IMR-90 (cell line): ENCODE measurements at regions not wholly inside any gene's neighbourhood (a gene's known extent, or its start where the extent isn't known, plus 50 kb on each side); places are given as distances from the start of the nearest gene placed in this dataset.
A peak's percentile ranks its signal among the peaks of the same experiment; 100 is the strongest.

Experiments used
- ATAC-seq: fragments of 200-7000 bp; cut with Tn5 transposase; 2 replicates; pipeline ENCODE4 v1.9.1; 2020; ENCODE audit warnings: low read depth, mild to moderate bottlenecking, moderate library complexity
- BruUV-seq: library from RNA; stranded (reverse); fragments of 400-500 nt; replicated peaks from 2 replicates; lab custom pipeline; 2021; lab: Mats Ljungman, UMichigan
- CTCF ChIA-PET: fragments of 300-600 bp; formaldehyde crosslinking; extraction: SDS; loops from one replicate; lab custom pipeline; 2021; ENCODE audit warnings: antibody characterized with exemption; lab: Yijun Ruan, JAX
- POLR2A ChIA-PET: fragments of 300-600 bp; sonication (Branson Sonifier 250); formaldehyde crosslinking; loops from one replicate; lab custom pipeline; 2022; ENCODE audit warnings: antibody characterized with exemption; ENCODE audit not compliant: unreplicated experiment; lab: Charles Lee
- DNase-seq: peaks from one replicate; pipeline ENCODE4 v3.0.0; 2013
- H2AFZ ChIP-seq: replicated peaks from 2 replicates; pipeline ENCODE3; 2013; ENCODE audit warnings: low read length, mild to moderate bottlenecking; ENCODE audit not compliant: poor library complexity
- H2AK5ac ChIP-seq: 2 replicates; pipeline ENCODE4 v1.6.1; 2013; ENCODE audit warnings: low read depth, low read length, inconsistent platforms
- H2AK9ac ChIP-seq: replicated peaks from 2 replicates; pipeline ENCODE3; 2013; ENCODE audit warnings: mild to moderate bottlenecking, low read depth, low read length, moderate library complexity; ENCODE audit not compliant: poor library complexity
- H2BK120ac ChIP-seq: 2 replicates; pipeline ENCODE4 v1.6.1; 2013; ENCODE audit warnings: low read depth, low read length, inconsistent platforms
- H2BK15ac ChIP-seq: 3 replicates; pipeline ENCODE4 v1.6.1; 2013; ENCODE audit warnings: low read depth, low read length, inconsistent platforms
- H2BK20ac ChIP-seq: 2 replicates; pipeline ENCODE4 v1.6.1; 2013; ENCODE audit warnings: low read depth, mild to moderate bottlenecking, inconsistent platforms, low read length, moderate library complexity
- H2BK5ac ChIP-seq: 2 replicates; pipeline ENCODE4 v1.6.1; 2013; ENCODE audit warnings: mild to moderate bottlenecking, low read depth, low read length, inconsistent platforms; ENCODE audit not compliant: poor library complexity, severe bottlenecking
- H3K14ac ChIP-seq: replicated peaks from 2 replicates; pipeline ENCODE4 v1.6.1; 2013; ENCODE audit warnings: low read depth, low read length, inconsistent platforms
- H3K18ac ChIP-seq: 2 replicates; pipeline ENCODE4 v1.6.1; 2013; ENCODE audit warnings: low read depth, low read length, control low read depth
- H3K23ac ChIP-seq: 2 replicates; pipeline ENCODE4 v1.6.1; 2013; ENCODE audit warnings: low read depth, low read length, inconsistent platforms
- H3K27ac ChIP-seq: 2 replicates; pipeline ENCODE4 v1.5.1; 2013; ENCODE audit warnings: mild to moderate bottlenecking, control low read depth, low read length; ENCODE audit not compliant: insufficient read depth
- H3K27me3 ChIP-seq: 2 replicates; pipeline ENCODE4 v1.6.1; 2013; ENCODE audit warnings: low read length; ENCODE audit not compliant: control insufficient read depth, insufficient read depth
- H3K36me3 ChIP-seq: 2 replicates; pipeline ENCODE4 v1.6.1; 2013; ENCODE audit warnings: low read length, mixed read lengths; ENCODE audit not compliant: control insufficient read depth, insufficient read depth
- H3K4ac ChIP-seq: 2 replicates; pipeline ENCODE4 v1.6.1; 2013; ENCODE audit warnings: low read depth, low read length, inconsistent platforms
- H3K4me1 ChIP-seq: 2 replicates; pipeline ENCODE4 v1.6.1; 2013; ENCODE audit warnings: low read length, mixed read lengths; ENCODE audit not compliant: control insufficient read depth, insufficient read depth
- H3K4me2 ChIP-seq: 2 replicates; pipeline ENCODE4 v1.6.1; 2013; ENCODE audit warnings: low read depth, mild to moderate bottlenecking, control low read depth, low read length, moderate library complexity
- H3K4me3 ChIP-seq: 2 replicates; pipeline ENCODE4 v1.5.1; 2013; ENCODE audit warnings: low read depth, mild to moderate bottlenecking, control low read depth, low read length, moderate library complexity; ENCODE audit not compliant: insufficient read depth
- H3K56ac ChIP-seq: 2 replicates; pipeline ENCODE4 v1.6.1; 2013; ENCODE audit warnings: low read length, inconsistent platforms; ENCODE audit not compliant: insufficient read depth; ENCODE audit errors: extremely low read depth
- H3K79me1 ChIP-seq, 2 experiments: 2 replicates each; pipeline ENCODE4 v1.6.1; 2013; ENCODE audit warnings: low read length in 2 of 2, inconsistent platforms in 1 of 2, low read depth in 1 of 2
- H3K9ac ChIP-seq: 2 replicates; pipeline ENCODE4 v1.6.1; 2013; ENCODE audit warnings: low read depth, low read length, control low read depth
- H3K9me1 ChIP-seq: 2 replicates; pipeline ENCODE4 v1.6.1; 2013; ENCODE audit warnings: low read length, inconsistent platforms; ENCODE audit not compliant: insufficient read depth
- H3K9me3 ChIP-seq: 2 replicates; pipeline ENCODE4 v1.6.1; 2013; ENCODE audit warnings: low read length; ENCODE audit not compliant: control insufficient read depth, insufficient read depth
- H4K20me1 ChIP-seq: 2 replicates; pipeline ENCODE4 v1.6.1; 2013; ENCODE audit warnings: low read length, inconsistent platforms; ENCODE audit not compliant: insufficient read depth
- H4K5ac ChIP-seq: 2 replicates; pipeline ENCODE4 v1.6.1; 2013; ENCODE audit warnings: mild to moderate bottlenecking, low read depth, low read length, control low read depth
- H4K8ac ChIP-seq, 2 experiments: 2 replicates each; pipeline ENCODE4 v1.6.1; 2013; ENCODE audit warnings: low read depth in 2 of 2, low read length in 2 of 2, control low read depth in 1 of 2, inconsistent platforms in 1 of 2
- H4K91ac ChIP-seq: 2 replicates; pipeline ENCODE4 v1.6.1; 2013; ENCODE audit warnings: low read depth, low read length, inconsistent platforms; ENCODE audit not compliant: insufficient read depth
- CEBPB ChIP-seq: IDR thresholded peaks from 2 replicates; pipeline ENCODE4 v1.6.1; 2012; ENCODE audit warnings: low read depth, low read length, improper control_type of control experiment
- FOS ChIP-seq: fragments of 150-350 bp; IDR thresholded peaks from 2 replicates; pipeline ENCODE4 v1.6.1; 2016; ENCODE audit warnings: low read depth, low read length
- MAFK ChIP-seq: IDR thresholded peaks from 2 replicates; pipeline ENCODE4 v1.6.1; 2012; ENCODE audit warnings: low read depth, low read length, improper control_type of control experiment
- POLR2A ChIP-seq: IDR thresholded peaks from 2 replicates; pipeline ENCODE4 v1.6.1; 2012; ENCODE audit warnings: mild to moderate bottlenecking, low read depth, low read length
- RAD21 ChIP-seq: IDR thresholded peaks from 2 replicates; pipeline ENCODE4 v1.6.1; 2012; ENCODE audit warnings: low read length, improper control_type of control experiment
- RCOR1 ChIP-seq: IDR thresholded peaks from 2 replicates; pipeline ENCODE4 v1.6.1; 2012; ENCODE audit warnings: mild to moderate bottlenecking, low read length, improper control_type of control experiment; ENCODE audit not compliant: insufficient replicate concordance
- RFX5 ChIP-seq: IDR thresholded peaks from 2 replicates; pipeline ENCODE4 v1.8.0; 2012; ENCODE audit warnings: low read depth, mild to moderate bottlenecking, low read length, moderate library complexity
- SMC3 ChIP-seq: fragments of 150-350 bp; IDR thresholded peaks from 2 replicates; pipeline ENCODE4 v1.6.1; 2016; ENCODE audit warnings: low read depth, mild to moderate bottlenecking, antibody characterized with exemption, low read length, moderate library complexity
- WGBS, 2 experiments: methylation state at CpG; one replicate each; pipeline versions ENCODE4 v1.1.5 to v1.1.7; 2013; ENCODE audit warnings: missing lambda C conversion rate in 2 of 2; ENCODE audit not compliant: insufficient read length in 1 of 2; ENCODE audit errors: extremely low coverage in 2 of 2; 5-methylcytosine and 5-hydroxymethylcytosine counted together
- dilution Hi-C: fragments of 300-500 bp; cut with HindIII; formaldehyde crosslinking; loops from one replicate; pipeline ENCODE4 v1.14.3; 2018; ENCODE audit warnings: low sequenced_read_pairs; ENCODE audit not compliant: unreplicated experiment
- in situ Hi-C: fragments of 300-500 bp; cut with MboI; formaldehyde crosslinking; loops from 3 replicates; pipeline ENCODE4 v1.14.3; 2019; ENCODE audit warnings: low sequenced_read_pairs, inconsistent platforms, mixed read lengths
- intact Hi-C: fragments of 100-400 bp; cut with micrococcal nuclease; formaldehyde crosslinking; loops from 2 replicates; pipeline ENCODE4 v1.10.0; 2022
- TF ChIP-seq, protein P1 (sequence below): conservative IDR thresholded peaks from 2 replicates; pipeline ENCODE4 v1.5.1; 2012; ENCODE audit warnings: mild to moderate bottlenecking, low read depth, low read length, improper control_type of control experiment

- Histone ChIP-seq H3K4me2 (peak overlapping the region; percentile 24; the same call in 1 of the 2 replicates), H3K4ac (peak overlapping the region; percentile 87), H2AFZ (peak overlapping the region; percentile 85), H3K79me1 (no peaks in the 10 kb centered on the region), H3K9ac (no peak overlapping the region), H4K5ac (peak overlapping the region; percentile 76), H4K8ac (peak overlapping the region; percentile 84 to 90), H3K23ac (peak overlapping the region; percentile 51; the same call in 1 of the 2 replicates), H2AK5ac (peak overlapping the region; percentile 73), H2BK5ac (peak overlapping the region; percentile 65), H4K91ac (peak overlapping the region; percentile 81), H3K56ac (peak overlapping the region; percentile 47; the same call in 1 of the 2 replicates), H2BK20ac (peak overlapping the region; percentile 85), H3K4me1 (peaks cover 16% of the 10 kb centered on the region), H3K4me3 (no peak overlapping the region), H2BK15ac (peak overlapping the region; percentile 73; the same call in 2 of the 3 replicates), H4K20me1 (no peaks in the 10 kb centered on the region), H2AK9ac (no peak overlapping the region), H3K27ac (peak overlapping the region; percentile 53), H3K27me3 (no peaks in the 10 kb centered on the region), H2BK120ac (peak overlapping the region; percentile 92), H3K14ac (peak overlapping the region; percentile 60), H3K36me3 (no peaks in the 10 kb centered on the region), H3K9me1 (peaks cover 10% of the 10 kb centered on the region), H3K9me3 (no peaks in the 10 kb centered on the region; the same call in 1 of the 2 replicates), H3K18ac (peak overlapping the region; percentile 89)
- CTCF ChIA-PET, result no interaction called here
- POLR2A ChIA-PET, result no interaction called here
- ATAC-seq (peak; percentile 86), DNase-seq (peak; percentile 79)
- TF ChIP-seq CEBPB, result peak; percentile 67
- TF ChIP-seq RFX5, result no peak
- TF ChIP-seq SMC3, result peak; percentile 37
- peak; percentile 50 for TF ChIP-seq RAD21
- no peak for TF ChIP-seq POLR2A
- TF ChIP-seq, protein P1, sequence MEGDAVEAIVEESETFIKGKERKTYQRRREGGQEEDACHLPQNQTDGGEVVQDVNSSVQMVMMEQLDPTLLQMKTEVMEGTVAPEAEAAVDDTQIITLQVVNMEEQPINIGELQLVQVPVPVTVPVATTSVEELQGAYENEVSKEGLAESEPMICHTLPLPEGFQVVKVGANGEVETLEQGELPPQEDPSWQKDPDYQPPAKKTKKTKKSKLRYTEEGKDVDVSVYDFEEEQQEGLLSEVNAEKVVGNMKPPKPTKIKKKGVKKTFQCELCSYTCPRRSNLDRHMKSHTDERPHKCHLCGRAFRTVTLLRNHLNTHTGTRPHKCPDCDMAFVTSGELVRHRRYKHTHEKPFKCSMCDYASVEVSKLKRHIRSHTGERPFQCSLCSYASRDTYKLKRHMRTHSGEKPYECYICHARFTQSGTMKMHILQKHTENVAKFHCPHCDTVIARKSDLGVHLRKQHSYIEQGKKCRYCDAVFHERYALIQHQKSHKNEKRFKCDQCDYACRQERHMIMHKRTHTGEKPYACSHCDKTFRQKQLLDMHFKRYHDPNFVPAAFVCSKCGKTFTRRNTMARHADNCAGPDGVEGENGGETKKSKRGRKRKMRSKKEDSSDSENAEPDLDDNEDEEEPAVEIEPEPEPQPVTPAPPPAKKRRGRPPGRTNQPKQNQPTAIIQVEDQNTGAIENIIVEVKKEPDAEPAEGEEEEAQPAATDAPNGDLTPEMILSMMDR, result peak; percentile 27; the same call in 1 of the 2 replicates
- peak; percentile 19 for TF ChIP-seq RCOR1
- TF ChIP-seq FOS, result peak; percentile 57
- no peak for TF ChIP-seq MAFK
- in situ Hi-C loops (no loop called here), intact Hi-C loops (no loop called here), dilution Hi-C loops (no loop called here)
- no TSS peak for BruUV-seq
- WGBS, 2 experiments, result 10% methylated on average over 2 of the region's 5 CpGs; no CpG with 5 or more reads in 1 of the 2 experiments
Measured at GRCh38 chr4:26150948-26151347, 169.9 kb upstream of the RBPJ start.
